ENCODE measurements at regions not wholly inside any gene's neighbourhood (a gene's known extent, or its start where the extent isn't known, plus 50 kb on each side); places are given as distances from the start of the nearest gene placed in this dataset.

DNA sequence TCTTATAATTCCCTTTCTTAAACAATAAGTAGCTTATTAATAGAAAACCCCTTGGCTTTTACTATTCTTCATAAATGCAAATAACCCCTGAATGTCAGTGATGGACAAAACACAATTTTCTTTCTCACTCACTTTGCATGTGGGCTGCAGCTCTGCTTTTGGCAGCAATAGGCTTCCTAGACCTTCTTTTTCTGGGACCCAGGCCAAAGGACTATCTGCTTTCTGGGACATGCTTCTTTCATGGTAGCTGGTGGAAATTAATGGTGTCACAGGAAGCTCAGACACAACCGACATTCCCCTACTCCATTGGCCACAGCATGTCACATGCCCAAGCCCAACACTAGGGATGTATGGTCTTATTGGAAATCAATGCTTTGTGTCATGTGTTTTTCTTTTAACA, 134.3 kb upstream of the MDFIC start:
- no peak for TF ChIP-seq EZH2 (IDR thresholded peaks at IDR 0.05; ENCODE audit: borderline replicate concordance, low read length)
- TF ChIP-seq, protein P1, sequence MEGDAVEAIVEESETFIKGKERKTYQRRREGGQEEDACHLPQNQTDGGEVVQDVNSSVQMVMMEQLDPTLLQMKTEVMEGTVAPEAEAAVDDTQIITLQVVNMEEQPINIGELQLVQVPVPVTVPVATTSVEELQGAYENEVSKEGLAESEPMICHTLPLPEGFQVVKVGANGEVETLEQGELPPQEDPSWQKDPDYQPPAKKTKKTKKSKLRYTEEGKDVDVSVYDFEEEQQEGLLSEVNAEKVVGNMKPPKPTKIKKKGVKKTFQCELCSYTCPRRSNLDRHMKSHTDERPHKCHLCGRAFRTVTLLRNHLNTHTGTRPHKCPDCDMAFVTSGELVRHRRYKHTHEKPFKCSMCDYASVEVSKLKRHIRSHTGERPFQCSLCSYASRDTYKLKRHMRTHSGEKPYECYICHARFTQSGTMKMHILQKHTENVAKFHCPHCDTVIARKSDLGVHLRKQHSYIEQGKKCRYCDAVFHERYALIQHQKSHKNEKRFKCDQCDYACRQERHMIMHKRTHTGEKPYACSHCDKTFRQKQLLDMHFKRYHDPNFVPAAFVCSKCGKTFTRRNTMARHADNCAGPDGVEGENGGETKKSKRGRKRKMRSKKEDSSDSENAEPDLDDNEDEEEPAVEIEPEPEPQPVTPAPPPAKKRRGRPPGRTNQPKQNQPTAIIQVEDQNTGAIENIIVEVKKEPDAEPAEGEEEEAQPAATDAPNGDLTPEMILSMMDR (IDR thresholded peaks at IDR 0.05; ENCODE audit: low read length): no peak
